Inflammatory macrophage (primary cell): ENCODE measurements at regions not wholly inside any gene's neighbourhood (a gene's known extent, or its start where the extent isn't known, plus 50 kb on each side); places are given as distances from the start of the nearest gene placed in this dataset.

ENCODE experiments used
- DNase-seq, 2 donors: peaks; one replicate each; pipeline ENCODE4 v3.0.0-alpha.2; 2020 to 2022

GRCh38 chr15:95990833-95991232, 339.7 kb upstream of the NR2F2 start:
- no peak for DNase-seq

GRCh38 chr15:95994418-95994817, 336.1 kb upstream of the NR2F2 start:
- DNase-seq, result no peak

- DNase-seq, result no peak
Observed at GRCh38 chr15:95995375-95996168, 334.9 kb upstream of the NR2F2 start.

DNA sequence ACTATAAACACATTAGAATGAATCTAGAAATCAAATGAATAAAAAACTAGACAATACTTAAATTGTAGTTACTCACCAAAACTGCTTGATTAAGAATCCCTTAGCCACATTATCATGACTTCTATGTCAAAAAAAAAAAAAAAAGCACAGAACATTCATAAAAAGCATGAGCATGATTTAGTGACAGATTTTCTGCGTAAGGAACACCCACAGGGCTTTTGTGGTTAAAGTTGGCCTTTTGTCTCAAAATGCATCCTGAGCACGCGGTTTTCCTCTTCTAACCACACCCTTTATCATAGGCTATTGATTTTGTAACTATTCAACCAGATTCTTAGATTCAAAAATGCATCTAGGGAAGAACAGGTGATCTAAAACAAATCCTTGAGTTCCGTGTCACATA, 334.0 kb upstream of the NR2F2 start:
- no peak for DNase-seq

DNA sequence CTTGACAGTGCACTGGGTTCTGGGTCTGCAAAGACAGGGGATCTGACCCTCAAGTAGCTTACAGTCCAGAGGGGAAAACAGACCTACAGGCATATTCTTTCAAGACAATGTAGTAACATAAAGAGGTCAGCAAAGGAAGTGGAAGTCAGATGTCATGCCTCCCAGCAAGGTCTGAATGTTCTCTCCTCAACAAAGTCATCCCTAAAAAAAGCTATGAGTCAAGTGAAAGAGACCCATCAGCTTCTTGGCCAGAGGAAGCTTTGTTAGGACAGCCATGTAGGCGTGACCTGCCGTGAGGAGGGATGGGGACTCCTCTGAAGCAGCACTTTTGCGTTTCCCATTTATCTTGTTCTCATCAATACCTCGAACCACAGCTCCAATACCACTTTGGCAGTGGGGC, 331.6 kb upstream of the NR2F2 start:
- no peak for DNase-seq

DNA sequence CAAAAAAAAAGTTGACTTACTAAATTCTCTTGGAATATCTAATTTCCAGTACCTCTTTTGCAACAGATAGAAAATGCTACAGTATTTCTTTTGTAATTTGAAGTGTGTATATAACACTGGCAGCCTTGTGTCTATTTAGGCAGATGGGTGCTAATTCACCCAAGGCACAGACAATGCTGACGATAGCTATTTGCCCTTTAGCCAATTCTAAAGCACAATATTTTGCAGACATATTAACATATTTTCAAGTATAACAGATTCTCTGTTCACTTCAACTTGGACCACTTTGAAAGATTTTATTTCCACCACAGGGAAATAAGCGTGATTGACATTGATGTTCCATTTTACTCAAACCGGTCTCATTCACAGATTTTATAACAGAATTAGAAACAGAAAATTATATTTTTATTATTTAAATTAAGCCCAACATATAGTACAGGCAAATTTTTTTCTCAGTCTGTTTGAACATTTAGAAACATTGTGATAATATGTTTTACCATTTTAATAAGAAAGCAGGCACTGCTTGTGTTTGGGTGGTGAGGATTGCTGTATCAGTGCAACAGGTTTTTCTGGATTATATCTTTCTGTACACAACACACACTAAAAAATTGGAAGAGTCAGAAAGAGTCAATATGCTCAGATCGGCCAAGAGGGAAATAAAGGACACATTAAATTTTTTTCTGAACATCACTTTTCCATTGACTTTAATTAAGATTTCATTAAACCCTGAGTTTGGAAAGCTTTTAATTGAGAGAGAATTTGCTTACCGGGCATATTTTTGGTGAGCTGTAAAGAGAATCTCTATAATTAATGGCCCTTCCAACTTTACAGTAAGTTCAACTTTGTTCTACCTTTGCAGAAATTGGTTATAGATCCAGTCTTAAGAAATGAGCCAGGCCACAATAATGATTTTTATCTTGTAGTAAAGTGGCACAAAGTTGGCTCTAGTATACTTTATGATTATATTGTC, 327.3 kb upstream of the NR2F2 start:
- DNase-seq, result no peak

DNA sequence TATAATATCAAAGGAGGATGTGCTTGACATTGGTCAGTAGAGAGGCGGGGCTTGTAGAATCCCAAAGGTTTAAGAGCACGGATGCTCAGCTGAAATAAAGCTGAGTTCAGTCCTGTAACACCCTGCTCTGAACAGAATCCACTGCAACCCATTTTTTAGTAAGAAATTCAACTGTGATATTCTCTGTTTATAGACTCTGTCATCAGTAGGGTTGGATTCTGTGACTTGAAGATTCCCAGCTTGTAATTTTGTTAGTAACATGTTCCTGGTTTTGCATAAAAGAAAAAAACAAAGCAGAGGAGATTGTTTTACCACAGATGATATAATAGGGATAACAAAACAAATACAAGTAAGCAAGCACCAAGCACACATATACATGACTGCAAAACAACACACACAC, 324.6 kb upstream of the NR2F2 start:
- DNase-seq, result no peak

DNA sequence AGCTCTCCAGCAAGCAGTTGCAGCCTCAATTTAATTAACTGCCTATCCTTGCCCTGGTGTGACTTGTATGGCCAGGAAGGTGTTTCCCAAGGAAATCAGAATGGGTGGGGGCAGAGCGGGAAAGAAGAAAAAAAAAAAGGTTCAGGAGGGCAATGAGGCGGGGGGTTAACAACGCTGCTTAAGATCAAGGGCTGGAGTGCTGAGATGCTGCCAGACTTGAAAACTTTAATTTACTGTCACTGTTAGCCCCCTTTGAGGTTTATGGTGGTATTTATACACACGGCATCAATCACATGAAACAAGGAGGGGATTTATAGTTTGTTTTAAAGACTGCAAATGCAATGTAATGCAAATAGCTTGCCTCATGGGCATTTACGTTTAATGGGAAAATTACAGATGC, 319.4 kb upstream of the NR2F2 start:
- no peak for DNase-seq

DNA sequence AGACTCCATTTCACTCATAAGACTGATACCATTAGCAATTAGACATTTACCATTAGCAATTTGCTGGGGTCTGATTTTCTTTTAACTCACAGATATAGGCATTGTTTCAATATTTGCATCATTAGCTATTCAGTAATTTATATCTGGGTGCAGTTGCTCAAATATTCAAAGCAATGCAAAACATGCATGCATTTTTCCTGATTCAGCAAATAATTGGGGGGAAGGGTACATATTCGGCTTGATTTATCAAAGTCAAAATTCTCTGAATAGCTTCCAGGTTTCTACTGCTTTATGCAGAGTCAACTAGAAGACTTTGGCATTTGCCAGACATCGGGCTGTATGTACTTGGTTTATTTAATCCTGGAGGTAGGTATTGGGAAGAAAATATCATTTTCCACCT, 315.6 kb upstream of the NR2F2 start:
- no peak for DNase-seq

- no peak for DNase-seq
Observed at GRCh38 chr15:96019114-96019513, 311.4 kb upstream of the NR2F2 start.

GRCh38 chr15:96020133-96020532, 310.4 kb upstream of the NR2F2 start:
- DNase-seq, result no peak

GRCh38 chr15:96020797-96021196, 309.7 kb upstream of the NR2F2 start:
- DNase-seq, result no peak

- DNase-seq, result no peak
Observed at GRCh38 chr15:96023081-96023480, 307.4 kb upstream of the NR2F2 start.

DNA sequence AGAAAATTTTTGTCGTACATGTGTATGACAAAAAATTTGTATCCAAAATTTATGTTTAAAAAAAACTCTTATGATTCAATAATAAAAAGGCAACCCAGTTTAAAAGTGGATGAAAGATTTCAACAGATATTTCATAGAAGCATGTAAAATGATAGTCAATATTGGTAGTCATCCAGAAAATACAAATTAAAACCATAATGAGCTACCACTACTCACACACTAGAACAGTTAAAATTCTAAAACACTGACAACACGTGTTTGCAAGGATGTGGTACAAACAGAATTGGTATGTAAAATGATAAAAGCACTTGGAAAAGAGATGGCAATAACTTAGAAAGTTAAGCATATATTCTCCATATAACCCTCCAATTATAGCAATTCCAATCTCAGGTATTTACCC, 303.0 kb upstream of the NR2F2 start:
- DNase-seq, result no peak

- DNase-seq, result no peak
Observed at GRCh38 chr15:96028620-96029019, 301.9 kb upstream of the NR2F2 start.

- DNase-seq, result no peak
Observed at GRCh38 chr15:96029172-96029571, 301.3 kb upstream of the NR2F2 start.

GRCh38 chr15:96031426-96032110, 298.9 kb upstream of the NR2F2 start:
- no peak for DNase-seq

DNA sequence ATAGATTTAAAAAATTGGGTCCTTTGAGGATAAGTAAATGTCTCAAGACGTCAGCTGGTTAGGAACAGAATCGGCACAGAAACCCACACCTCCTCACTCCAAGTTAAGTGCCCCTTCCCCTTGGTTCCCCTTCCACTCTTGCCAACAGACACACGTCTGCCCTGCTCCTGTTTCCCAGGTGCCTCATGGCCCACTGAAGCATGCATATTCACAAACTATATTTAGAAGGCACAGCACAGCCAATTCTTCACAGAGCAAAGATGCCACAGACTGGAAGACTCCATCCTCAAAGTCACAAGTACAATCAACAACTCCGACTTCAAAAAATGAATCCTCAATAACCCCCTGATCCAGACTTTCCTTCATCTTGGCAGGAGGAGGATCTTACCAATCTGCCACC, 295.4 kb upstream of the NR2F2 start:
- no peak for DNase-seq

DNA sequence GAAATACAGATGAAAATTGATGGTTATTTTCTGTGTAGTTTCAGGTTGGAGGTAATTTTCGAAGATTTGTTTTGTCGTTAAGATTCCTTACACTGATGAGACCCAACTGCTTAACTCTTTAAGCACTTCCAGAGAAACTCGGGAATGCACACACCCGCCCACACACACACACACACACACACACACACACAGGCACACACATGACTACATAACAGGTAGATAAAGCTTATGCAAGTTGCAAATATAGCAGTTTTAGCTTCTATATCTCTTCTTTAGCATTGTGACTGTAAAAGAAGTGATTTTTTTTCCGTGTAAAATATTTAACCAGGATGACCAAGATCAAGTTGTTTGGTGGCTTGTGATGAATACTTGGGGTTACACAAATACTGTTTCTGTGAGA, 294.9 kb upstream of the NR2F2 start:
- no peak for DNase-seq

DNA sequence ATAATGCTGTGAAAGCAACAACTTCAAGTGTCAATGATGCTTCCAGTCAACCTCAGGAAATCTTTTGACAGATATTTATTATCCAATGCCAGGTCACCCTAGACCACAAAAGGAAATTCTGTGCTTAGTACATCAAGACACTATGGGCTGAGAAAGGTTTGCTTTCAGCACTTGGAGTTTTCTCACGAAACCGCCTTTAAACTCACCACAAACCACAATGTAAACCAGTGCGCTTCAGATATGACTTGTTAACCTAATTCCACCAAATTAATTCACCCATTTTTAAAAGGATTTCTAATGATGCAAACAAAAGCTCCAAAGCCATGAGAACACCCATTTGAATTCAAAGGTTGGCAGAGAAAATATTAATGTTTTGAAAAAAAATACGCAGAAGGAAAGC, 292.9 kb upstream of the NR2F2 start:
- no peak for DNase-seq

DNA sequence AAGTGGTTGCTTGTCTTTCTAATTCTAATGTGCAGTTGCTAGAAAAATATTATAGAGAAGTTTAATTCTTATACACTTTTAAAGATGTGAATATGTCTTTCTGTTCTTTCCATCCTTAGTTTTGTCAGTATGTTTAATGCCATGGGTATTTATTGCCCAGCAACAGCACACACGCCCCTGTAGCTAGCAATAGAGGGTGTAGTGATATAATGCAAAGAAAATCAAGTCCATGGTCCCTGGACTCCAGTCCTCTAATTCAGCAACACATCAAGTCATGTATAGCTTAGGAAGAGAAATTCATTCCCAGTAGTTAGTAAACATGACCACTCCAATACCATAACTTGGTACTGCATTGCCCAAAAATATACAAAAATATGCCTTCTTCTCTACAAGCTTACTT, 292.4 kb upstream of the NR2F2 start:
- DNase-seq, result no peak

DNA sequence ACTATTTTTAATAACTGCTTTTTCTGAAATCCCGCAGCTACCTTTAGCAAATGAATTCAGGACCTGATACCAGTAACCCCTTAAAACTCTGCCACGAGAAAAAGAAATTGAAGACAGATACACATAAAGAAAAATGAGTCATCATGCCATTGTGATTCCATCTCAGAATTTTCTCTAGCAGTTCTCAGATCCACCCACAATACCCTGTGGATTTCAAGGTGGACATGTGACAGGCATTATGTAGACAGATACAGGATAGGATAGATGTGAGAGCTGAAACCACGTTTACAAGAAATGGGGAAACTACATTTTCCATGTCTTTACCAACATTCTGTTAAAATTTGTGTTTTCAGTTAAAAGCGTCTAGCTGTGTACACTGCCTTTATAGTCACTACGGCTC, 291.9 kb upstream of the NR2F2 start:
- DNase-seq, result no peak

DNA sequence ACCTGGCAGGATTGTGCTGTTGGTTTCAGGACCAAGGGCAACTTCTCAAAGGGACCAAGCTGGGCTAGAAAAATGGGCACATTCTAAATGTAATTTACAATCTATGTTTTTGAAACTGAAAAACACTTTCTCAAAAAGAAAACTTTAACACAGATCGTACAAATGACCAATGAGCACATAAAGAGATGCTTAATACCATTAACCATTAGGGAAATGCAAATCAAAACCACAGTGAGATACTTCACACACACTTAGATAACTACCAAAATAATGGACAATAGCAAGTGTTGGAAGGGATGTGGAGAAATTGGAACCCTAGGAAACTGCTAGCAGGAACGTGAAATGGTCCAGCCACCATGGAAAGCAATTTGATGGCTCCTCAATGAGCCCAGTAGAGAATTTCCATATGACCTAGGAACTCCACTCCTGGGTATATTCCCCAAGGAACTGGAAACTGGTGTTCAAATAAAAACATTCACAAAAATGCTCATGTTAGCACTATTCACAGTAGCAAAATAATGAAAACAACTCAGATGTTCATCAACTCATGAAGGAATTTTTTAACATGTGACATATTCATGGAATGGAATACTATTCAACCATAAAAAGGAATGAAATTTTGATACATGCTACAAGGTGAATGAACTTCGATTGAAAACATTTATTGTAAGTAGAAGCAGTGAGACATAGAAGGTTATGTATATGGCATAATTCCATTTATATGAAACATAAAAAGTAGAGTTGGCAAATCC, 288.3 kb upstream of the NR2F2 start:
- DNase-seq, result no peak
